ENCODE measurements at regions not wholly inside any gene's neighbourhood (a gene's known extent, or its start where the extent isn't known, plus 50 kb on each side); places are given as distances from the start of the nearest gene placed in this dataset.

DNA sequence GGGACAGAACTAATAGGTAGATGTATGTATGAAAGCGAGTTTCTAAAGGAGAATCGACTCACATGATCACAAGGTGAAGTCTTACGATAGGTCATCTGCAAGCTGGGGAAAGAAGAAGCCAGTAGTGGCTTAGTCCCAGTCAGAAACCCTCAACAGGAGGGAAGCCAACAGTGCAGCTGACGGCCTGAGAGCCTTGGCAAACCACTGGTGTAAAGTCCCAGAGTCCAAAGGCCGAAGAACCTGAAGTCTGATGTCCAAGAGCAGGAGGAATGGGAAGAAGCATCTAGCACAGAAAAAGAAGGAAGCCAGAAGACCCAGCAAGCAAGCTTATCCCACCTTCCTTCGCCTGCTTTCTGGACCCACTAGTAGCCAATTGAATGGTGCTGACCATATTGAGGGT lies 507.6 kb upstream of the ARGLU1 start:
- DNase-seq (ENCODE audit: low read depth), result no peak
- TF ChIP-seq, protein P1, sequence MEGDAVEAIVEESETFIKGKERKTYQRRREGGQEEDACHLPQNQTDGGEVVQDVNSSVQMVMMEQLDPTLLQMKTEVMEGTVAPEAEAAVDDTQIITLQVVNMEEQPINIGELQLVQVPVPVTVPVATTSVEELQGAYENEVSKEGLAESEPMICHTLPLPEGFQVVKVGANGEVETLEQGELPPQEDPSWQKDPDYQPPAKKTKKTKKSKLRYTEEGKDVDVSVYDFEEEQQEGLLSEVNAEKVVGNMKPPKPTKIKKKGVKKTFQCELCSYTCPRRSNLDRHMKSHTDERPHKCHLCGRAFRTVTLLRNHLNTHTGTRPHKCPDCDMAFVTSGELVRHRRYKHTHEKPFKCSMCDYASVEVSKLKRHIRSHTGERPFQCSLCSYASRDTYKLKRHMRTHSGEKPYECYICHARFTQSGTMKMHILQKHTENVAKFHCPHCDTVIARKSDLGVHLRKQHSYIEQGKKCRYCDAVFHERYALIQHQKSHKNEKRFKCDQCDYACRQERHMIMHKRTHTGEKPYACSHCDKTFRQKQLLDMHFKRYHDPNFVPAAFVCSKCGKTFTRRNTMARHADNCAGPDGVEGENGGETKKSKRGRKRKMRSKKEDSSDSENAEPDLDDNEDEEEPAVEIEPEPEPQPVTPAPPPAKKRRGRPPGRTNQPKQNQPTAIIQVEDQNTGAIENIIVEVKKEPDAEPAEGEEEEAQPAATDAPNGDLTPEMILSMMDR (conservative IDR thresholded peaks at IDR 0.05; ENCODE audit: low read depth, low read length), result no peak

DNA sequence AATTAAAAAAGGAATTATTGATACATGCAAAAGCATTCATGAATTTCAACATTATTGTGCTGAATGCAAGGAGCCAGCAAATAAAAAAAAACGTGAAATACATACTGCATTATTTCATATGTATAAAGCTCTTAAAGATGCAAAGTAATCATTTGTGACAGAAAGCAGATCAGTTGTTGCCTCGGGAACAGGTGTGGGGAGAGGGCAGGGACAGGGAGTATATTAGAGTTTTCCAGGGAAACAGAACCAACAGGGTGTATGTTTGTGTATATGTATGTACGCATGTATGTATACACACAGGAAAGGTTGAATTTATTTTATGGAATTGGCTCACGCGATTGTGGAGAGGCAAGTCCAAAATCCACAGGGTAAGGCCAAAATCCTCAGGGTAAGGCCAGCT lies 502.9 kb upstream of the ARGLU1 start:
- no peak for DNase-seq (ENCODE audit: low read depth)
- no peak overlapping the region for H3K4me3 ChIP-seq (ENCODE audit: low read depth, low read length)
- TF ChIP-seq, protein P1 (conservative IDR thresholded peaks at IDR 0.05; ENCODE audit: low read depth, low read length), result no peak

More for the DNA sequence above, 507.6 kb upstream of the ARGLU1 start:
- no peak overlapping the region for H3K4me3 ChIP-seq (ENCODE audit: low read depth, low read length)

GRCh38 chr13:107069108-107069776 lies 501.3 kb upstream of the ARGLU1 start:
- TF ChIP-seq, protein P1 (conservative IDR thresholded peaks at IDR 0.05; ENCODE audit: low read depth, low read length), result no peak
- no peak overlapping the region for H3K4me3 ChIP-seq (ENCODE audit: low read depth, low read length)
- DNase-seq (ENCODE audit: low read depth), result no peak

DNA sequence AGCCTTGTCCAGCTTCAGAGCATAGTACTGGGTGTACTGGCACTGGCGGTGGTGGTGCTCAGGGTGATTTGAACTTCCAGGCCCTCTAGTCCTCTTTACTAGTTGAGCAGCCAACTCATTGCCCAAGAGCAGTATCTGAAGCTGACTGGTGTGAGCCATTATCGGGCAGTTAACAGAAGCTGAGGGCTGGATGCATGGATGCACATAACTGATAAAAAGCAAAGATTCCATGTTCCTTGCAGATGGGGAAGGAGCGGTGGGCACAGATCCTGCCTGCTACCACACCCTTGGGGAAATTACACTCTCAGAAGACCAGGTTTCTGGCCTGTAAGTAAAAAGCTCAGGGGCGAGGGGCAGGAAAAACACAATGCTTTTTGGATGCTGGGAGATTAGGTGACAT lies 499.4 kb upstream of the ARGLU1 start:
- no peak overlapping the region for H3K4me3 ChIP-seq (ENCODE audit: low read depth, low read length)
- TF ChIP-seq, protein P1 (conservative IDR thresholded peaks at IDR 0.05; ENCODE audit: low read depth, low read length), result no peak
- no peak for DNase-seq (ENCODE audit: low read depth)

DNA sequence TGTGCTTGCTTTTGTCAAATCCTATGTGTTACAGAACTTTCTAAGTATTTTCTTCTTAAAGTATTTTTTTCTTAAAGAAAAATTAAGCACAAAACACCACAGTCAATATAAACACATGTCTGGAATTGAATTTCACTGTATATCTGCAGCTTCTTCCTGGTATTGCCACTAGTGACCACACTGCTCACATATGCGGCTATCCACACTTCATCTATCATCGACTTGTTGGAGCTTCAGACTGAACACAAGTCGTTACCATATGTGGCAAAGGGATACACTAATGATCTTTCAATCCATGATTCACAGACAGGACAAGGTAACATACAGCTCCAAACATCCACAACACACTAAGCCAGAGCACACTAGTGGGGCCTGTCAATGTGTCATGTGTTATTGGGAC lies 498.4 kb upstream of the ARGLU1 start:
- TF ChIP-seq, protein P1 (conservative IDR thresholded peaks at IDR 0.05; ENCODE audit: low read depth, low read length), result no peak
- H3K4me3 ChIP-seq (ENCODE audit: low read depth, low read length), result no peak overlapping the region
- DNase-seq (ENCODE audit: low read depth), result no peak

- TF ChIP-seq, protein P1 (conservative IDR thresholded peaks at IDR 0.05; ENCODE audit: low read depth, low read length), result no peak
- H3K4me3 ChIP-seq (ENCODE audit: low read depth, low read length), result no peak overlapping the region
- no peak for DNase-seq (ENCODE audit: low read depth)
Observed at GRCh38 chr13:107065036-107065435, 497.1 kb upstream of the ARGLU1 start.

DNA sequence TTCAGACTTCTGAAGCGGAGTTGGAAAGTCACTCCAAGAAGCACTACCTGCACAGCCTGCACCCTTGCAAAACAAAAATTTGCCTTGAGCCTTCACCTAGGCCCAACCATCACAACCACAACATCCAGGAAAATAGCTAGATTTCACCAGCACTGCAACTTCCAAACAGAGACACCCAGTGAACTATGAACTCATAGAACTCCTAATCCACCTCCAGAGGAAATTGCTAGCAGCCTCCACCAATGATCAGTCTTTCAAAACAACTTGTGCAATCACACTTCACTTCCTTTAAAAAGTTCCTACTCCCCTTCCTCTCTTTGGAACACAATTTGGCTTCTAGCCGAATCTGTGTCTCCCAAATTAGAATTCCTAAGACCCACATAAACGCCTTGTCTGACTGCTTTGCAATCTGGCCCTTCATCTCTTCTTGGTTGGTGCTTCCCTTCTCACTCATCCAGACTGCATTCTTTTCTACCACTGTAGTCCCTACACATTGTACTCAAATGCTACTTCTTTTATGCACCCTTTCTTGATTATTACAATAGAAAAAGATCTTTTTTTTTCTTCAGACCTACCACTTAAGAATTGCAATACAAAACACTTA lies 489.2 kb upstream of the ARGLU1 start:
- TF ChIP-seq, protein P1 (conservative IDR thresholded peaks at IDR 0.05; ENCODE audit: low read depth, low read length), result no peak
- H3K4me3 ChIP-seq (ENCODE audit: low read depth, low read length), result no peak overlapping the region
- no peak for DNase-seq (ENCODE audit: low read depth)
